Right ventricle myocardium inferior (tissue), 1 donor: ENCODE measurements at regions not wholly inside any gene's neighbourhood (a gene's known extent, or its start where the extent isn't known, plus 50 kb on each side); places are given as distances from the start of the nearest gene placed in this dataset.

Experiments
- ATAC-seq: fragments of 200-7000 bp; cut with Tn5 transposase; one replicate; pipeline ENCODE4 v1.9.1; 2020; ENCODE audit warnings: mild to moderate bottlenecking, moderate library complexity
- DNase-seq: peaks from one replicate; pipeline ENCODE4 v3.0.0; 2021; ENCODE audit errors: missing footprints
- intact Hi-C: fragments of 100-400 bp; cut with DNase I; formaldehyde crosslinking; loops from one replicate; pipeline ENCODE4 v1.11.0; 2022
- donor health status: DM: no; HTN: yes; CAD: no; lungs with severe emphysema.

- ATAC-seq (no peak), DNase-seq (no peak)
- intact Hi-C loops, result no loop called here
These were observed 192.5 kb upstream of the SNX19 start for GRCh38 chr11:131108760-131109159.

- intact Hi-C loops, result no loop called here
- ATAC-seq, result no peak
- no peak for DNase-seq
These were observed 193.0 kb upstream of the SNX19 start for GRCh38 chr11:131109257-131109656.

- DNase-seq, result no peak
- ATAC-seq, result no peak
- intact Hi-C loops, result no loop called here
These were observed 193.5 kb upstream of the SNX19 start for GRCh38 chr11:131109790-131110189.

GRCh38 chr11:131111775-131112174 is 195.5 kb upstream of the SNX19 start:
- ATAC-seq, result no peak
- DNase-seq, result no peak
- intact Hi-C loops, result no loop called here

GRCh38 chr11:131118247-131118646 is 202.0 kb upstream of the SNX19 start:
- intact Hi-C loops, result no loop called here
- no peak for DNase-seq
- no peak for ATAC-seq

GRCh38 chr11:131121426-131122333 is 205.4 kb upstream of the SNX19 start:
- DNase-seq (no peak), ATAC-seq (no peak)
- intact Hi-C loops, result no loop called here

- no peak for ATAC-seq
- intact Hi-C loops, result no loop called here
- DNase-seq, result no peak
These were observed 206.2 kb upstream of the SNX19 start for GRCh38 chr11:131122448-131122847.

GRCh38 chr11:131129474-131129873 is 213.2 kb upstream of the SNX19 start:
- ATAC-seq (no peak), DNase-seq (no peak)
- intact Hi-C loops, result no loop called here

- intact Hi-C loops, result no loop called here
These were observed 219.3 kb upstream of the SNX19 start for GRCh38 chr11:131135611-131136010.

GRCh38 chr11:131136486-131136885 is 220.2 kb upstream of the SNX19 start:
- DNase-seq (no peak), ATAC-seq (no peak)
- intact Hi-C loops, result no loop called here

More at GRCh38 chr11:131135611-131136010, 219.3 kb upstream of the SNX19 start:
- no peak for ATAC-seq
- DNase-seq, result no peak

- intact Hi-C loops, result no loop called here
- ATAC-seq, result no peak
- DNase-seq, result no peak
These were observed 220.8 kb upstream of the SNX19 start for GRCh38 chr11:131137046-131137445.

GRCh38 chr11:131138731-131139130 is 222.5 kb upstream of the SNX19 start:
- DNase-seq (no peak), ATAC-seq (no peak)
- intact Hi-C loops, result no loop called here

- intact Hi-C loops, result no loop called here
- ATAC-seq (no peak), DNase-seq (no peak)
These were observed 224.6 kb upstream of the NTM start for GRCh38 chr11:131145791-131146190.

GRCh38 chr11:131146827-131147490 is 223.5 kb upstream of the NTM start:
- intact Hi-C loops, result no loop called here
- ATAC-seq (peak; percentile 44), DNase-seq (no peak)

- ATAC-seq, result no peak
- intact Hi-C loops, result no loop called here
- no peak for DNase-seq
These were observed 216.1 kb upstream of the NTM start for GRCh38 chr11:131154351-131154750.

- DNase-seq (no peak), ATAC-seq (no peak)
- intact Hi-C loops, result no loop called here
These were observed 212.7 kb upstream of the NTM start for GRCh38 chr11:131157678-131158077.

- DNase-seq (no peak), ATAC-seq (no peak)
- intact Hi-C loops, result no loop called here
These were observed 209.6 kb upstream of the NTM start for GRCh38 chr11:131160846-131161245.

GRCh38 chr11:131163613-131164012 is 206.8 kb upstream of the NTM start:
- intact Hi-C loops, result no loop called here
- DNase-seq, result no peak
- ATAC-seq, result no peak

GRCh38 chr11:131165036-131165435 is 205.4 kb upstream of the NTM start:
- DNase-seq, result no peak
- intact Hi-C loops, result no loop called here
- ATAC-seq, result no peak
